GM12878 (cell line): ENCODE measurements at regions not wholly inside any gene's neighbourhood (a gene's known extent, or its start where the extent isn't known, plus 50 kb on each side); places are given as distances from the start of the nearest gene placed in this dataset.

Experiments used
- CBX5 ChIP-seq: sonication (generic); IDR thresholded peaks from 2 replicates; pipeline ENCODE4 v1.6.1; 2016; ENCODE audit warnings: low read depth, moderate library complexity, mild to moderate bottlenecking, inconsistent platforms
- CTCF ChIP-seq, 3 experiments: IDR thresholded peaks in 2 of 3; conservative IDR thresholded peaks in 1 of 3; 2 replicates each; pipeline ENCODE4 v1.5.1; 2011; ENCODE audit warnings: low read depth in 3 of 3, low read length in 3 of 3, mild to moderate bottlenecking in 3 of 3, control low read depth in 2 of 3, moderate library complexity in 2 of 3, inconsistent platforms in 1 of 3, mixed read lengths in 1 of 3; ENCODE audit not compliant: control insufficient read depth in 2 of 3, insufficient read depth in 1 of 3; ENCODE audit errors: extremely low read depth in 1 of 3
- EP300 ChIP-seq, 2 experiments: fragments of 150-350 bp in 1 of 2; IDR thresholded peaks; 2 replicates each; pipeline ENCODE4 v1.6.1; 2011 to 2012; ENCODE audit warnings: low read depth in 2 of 2, low read length in 2 of 2, borderline replicate concordance in 1 of 2, improper control_type of control experiment in 1 of 2, inconsistent platforms in 1 of 2; ENCODE audit not compliant: control insufficient read depth in 1 of 2
- PML ChIP-seq: IDR thresholded peaks from 2 replicates; pipeline ENCODE4 v1.6.1; 2012; ENCODE audit warnings: low read length, inconsistent platforms
- POLR2AphosphoS5 ChIP-seq: IDR thresholded peaks from 2 replicates; pipeline ENCODE4 v1.6.1; 2011; ENCODE audit warnings: mild to moderate bottlenecking, low read length, inconsistent platforms
- RB1 ChIP-seq: fragments of 450-650 bp; formaldehyde crosslinking; IDR thresholded peaks from 2 replicates; pipeline ENCODE4 v1.6.1; 2017; ENCODE audit warnings: mild to moderate bottlenecking, borderline replicate concordance
- SP1 ChIP-seq: IDR thresholded peaks from one replicate; pipeline ENCODE4 v1.6.1; 2011; ENCODE audit warnings: low read depth, low read length
- SRF ChIP-seq, 2 experiments: IDR thresholded peaks; 2 replicates each; pipeline ENCODE4 v1.6.1; 2011; ENCODE audit warnings: low read depth in 2 of 2, low read length in 2 of 2, mild to moderate bottlenecking in 1 of 2, moderate library complexity in 1 of 2
- SUPT20H ChIP-seq: IDR thresholded peaks from 2 replicates; pipeline ENCODE4 v1.6.1; 2011; ENCODE audit warnings: low read depth, mild to moderate bottlenecking, low read length, moderate library complexity, borderline replicate concordance; ENCODE audit not compliant: control insufficient read depth
- TAF1 ChIP-seq: IDR thresholded peaks from 2 replicates; pipeline ENCODE4 v1.6.1; 2011; ENCODE audit warnings: mild to moderate bottlenecking, low read depth, low read length, borderline replicate concordance
- USF1 ChIP-seq: IDR thresholded peaks from 2 replicates; pipeline ENCODE4 v1.6.1; 2011; ENCODE audit warnings: borderline replicate concordance, low read depth, mild to moderate bottlenecking, moderate library complexity, mixed read lengths, low read length; ENCODE audit not compliant: insufficient read depth; ENCODE audit errors: extremely low read length

- TF ChIP-seq RB1, result no peak
- TF ChIP-seq USF1, result no peak
- TF ChIP-seq CBX5, result no peak
- no peak for TF ChIP-seq CTCF (IDR thresholded peaks at IDR 0.05 in 2 of 3, conservative IDR thresholded peaks at IDR 0.05 in 1 of 3; ENCODE audit: control insufficient read depth in 2 of 3, extremely low read depth in 1 of 3, insufficient read depth in 1 of 3, low read depth in 3 of 3, low read length in 3 of 3)
- TF ChIP-seq TAF1, result no peak
- TF ChIP-seq POLR2AphosphoS5, result no peak
- TF ChIP-seq SUPT20H, result no peak
- no peak for TF ChIP-seq SRF (IDR thresholded peaks at IDR 0.05; ENCODE audit: low read depth in 2 of 2, low read length in 2 of 2)
- TF ChIP-seq SP1, result no peak
- TF ChIP-seq EP300 (IDR thresholded peaks at IDR 0.05; ENCODE audit: borderline replicate concordance in 1 of 2, control insufficient read depth in 1 of 2, low read depth in 2 of 2, low read length in 2 of 2), result no peak
- TF ChIP-seq PML, result no peak
These were observed 445.1 kb upstream of the SYT1 start (continued) for GRCh38 chr12:78419513-78419912.
